LNCaP clone FGC (cell line): ENCODE measurements at regions not wholly inside any gene's neighbourhood (a gene's known extent, or its start where the extent isn't known, plus 50 kb on each side); places are given as distances from the start of the nearest gene placed in this dataset.

Source experiments
- DNase-seq: peaks from one replicate; pipeline ENCODE4 v3.0.0-alpha.2; 2011; ENCODE audit warnings: low read depth
- H3K4me3 ChIP-seq: 2 replicates; pipeline ENCODE4 v1.5.1; 2011; ENCODE audit warnings: mild to moderate bottlenecking, low read depth, low read length, control low read depth
- CTCF ChIP-seq: IDR thresholded peaks from 2 replicates; pipeline ENCODE4 v1.5.1; 2012; ENCODE audit warnings: mild to moderate bottlenecking; ENCODE audit not compliant: control insufficient read depth, insufficient read depth; ENCODE audit errors: extremely low read depth

- no peak for DNase-seq
- TF ChIP-seq CTCF: no peak
- H3K4me3 ChIP-seq: no peak overlapping the region
These were observed 125.0 kb downstream of the KLF12 start for GRCh38 chr13:74009100-74009668.

- DNase-seq: no peak
- TF ChIP-seq CTCF: no peak
- H3K4me3 ChIP-seq: no peak overlapping the region
These were observed 127.5 kb downstream of the KLF12 start for GRCh38 chr13:74006666-74007065.

- no peak for TF ChIP-seq CTCF
- no peak for DNase-seq
- H3K4me3 ChIP-seq: no peak overlapping the region
These were observed 128.7 kb downstream of the KLF12 start for GRCh38 chr13:74005320-74006157.

- no peak overlapping the region for H3K4me3 ChIP-seq
- no peak for TF ChIP-seq CTCF
- DNase-seq: no peak
These were observed 130.1 kb downstream of the KLF12 start for GRCh38 chr13:74004109-74004508.

- no peak for TF ChIP-seq CTCF
- no peak for DNase-seq
- H3K4me3 ChIP-seq: no peak overlapping the region
These were observed 130.8 kb downstream of the KLF12 start for GRCh38 chr13:74003374-74003773.

GRCh38 chr13:74000876-74001275 is 133.3 kb downstream of the KLF12 start:
- H3K4me3 ChIP-seq: no peak overlapping the region
- TF ChIP-seq CTCF: no peak
- DNase-seq: no peak
